Neural crest cell (in vitro differentiated cells): ENCODE measurements at regions not wholly inside any gene's neighbourhood (a gene's known extent, or its start where the extent isn't known, plus 50 kb on each side); places are given as distances from the start of the nearest gene placed in this dataset.

ENCODE experiments used
- DNase-seq: peaks from one replicate; pipeline ENCODE4 v3.0.0; 2021; ENCODE audit warnings: low read depth, mixed read lengths, low spot score
- H3K27ac Mint-ChIP-seq: one replicate; pipeline ENCODE4 v1.8.0; 2021; ENCODE audit warnings: mild to moderate bottlenecking, mixed read lengths; ENCODE audit not compliant: unreplicated experiment
- H3K27me3 Mint-ChIP-seq: 2 replicates; pipeline ENCODE4 v1.8.0; 2021; ENCODE audit warnings: low read depth, mild to moderate bottlenecking, mixed read lengths
- H3K36me3 Mint-ChIP-seq: 2 replicates; pipeline ENCODE4 v1.8.0; 2021; ENCODE audit warnings: low read depth, mild to moderate bottlenecking, mixed read lengths
- H3K4me1 Mint-ChIP-seq: 2 replicates; pipeline ENCODE4 v1.8.0; 2021; ENCODE audit warnings: mixed read lengths
- H3K4me3 Mint-ChIP-seq: one replicate; pipeline ENCODE4 v1.8.0; 2021; ENCODE audit warnings: mild to moderate bottlenecking, mixed read lengths
- H3K9me3 Mint-ChIP-seq: 2 replicates; pipeline ENCODE4 v1.8.0; 2021; ENCODE audit warnings: mixed read lengths
- CTCF ChIP-seq: fragments of 200-600 bp; sonication (generic); conservative IDR thresholded peaks from 2 replicates; pipeline ENCODE4 v1.5.0; 2021; ENCODE audit warnings: antibody characterized with exemption, mild to moderate bottlenecking

GRCh38 chr18:68417166-68417799 lies 297.6 kb downstream of the TMX3 start:
- Mint-ChIP-seq H3K27ac (no peak overlapping the region), H3K27me3 (no peaks in the 10 kb centered on the region), H3K36me3 (no peaks in the 10 kb centered on the region), H3K4me3 (no peak overlapping the region), H3K9me3 (no peaks in the 10 kb centered on the region), H3K4me1 (peaks cover 16% of the 10 kb centered on the region)
- no peak for TF ChIP-seq CTCF
- DNase-seq: no peak

GRCh38 chr18:68414407-68414806 lies 300.5 kb downstream of the TMX3 start:
- DNase-seq: no peak
- Mint-ChIP-seq H3K36me3 (no peaks in the 10 kb centered on the region), H3K9me3 (no peaks in the 10 kb centered on the region), H3K4me1 (peaks cover 16% of the 10 kb centered on the region), H3K4me3 (no peak overlapping the region), H3K27me3 (no peaks in the 10 kb centered on the region), H3K27ac (no peak overlapping the region)
- no peak for TF ChIP-seq CTCF

- no peak for DNase-seq
- Mint-ChIP-seq H3K27ac (no peak overlapping the region), H3K4me1 (no peaks in the 10 kb centered on the region), H3K4me3 (no peak overlapping the region), H3K9me3 (no peaks in the 10 kb centered on the region), H3K27me3 (no peaks in the 10 kb centered on the region), H3K36me3 (no peaks in the 10 kb centered on the region)
- TF ChIP-seq CTCF: no peak
Observed at GRCh38 chr18:68409576-68409975, 305.3 kb downstream of the TMX3 start.

GRCh38 chr18:68406761-68407160 lies 308.1 kb downstream of the TMX3 start:
- Mint-ChIP-seq H3K9me3 (no peaks in the 10 kb centered on the region), H3K27ac (no peak overlapping the region), H3K4me1 (peaks cover 14% of the 10 kb centered on the region), H3K4me3 (no peak overlapping the region), H3K36me3 (no peaks in the 10 kb centered on the region), H3K27me3 (no peaks in the 10 kb centered on the region)
- TF ChIP-seq CTCF: no peak
- no peak for DNase-seq

GRCh38 chr18:68402784-68403183 lies 312.1 kb downstream of the TMX3 start:
- TF ChIP-seq CTCF: no peak
- no peak for DNase-seq
- H3K4me3 Mint-ChIP-seq: no peak overlapping the region

More at GRCh38 chr18:68402784-68403183, 312.1 kb downstream of the TMX3 start:
- Mint-ChIP-seq H3K9me3 (peaks cover 3% of the 10 kb centered on the region), H3K27ac (no peak overlapping the region), H3K36me3 (no peaks in the 10 kb centered on the region), H3K27me3 (no peaks in the 10 kb centered on the region), H3K4me1 (peaks cover 17% of the 10 kb centered on the region)
